Kidney epithelial cell (primary cell): ENCODE measurements at regions not wholly inside any gene's neighbourhood (a gene's known extent, or its start where the extent isn't known, plus 50 kb on each side); places are given as distances from the start of the nearest gene placed in this dataset.
A peak's percentile ranks its signal among the peaks of the same experiment; 100 is the strongest.

Source experiments
- DNase-seq: peaks from one replicate; pipeline ENCODE4 v3.0.0-alpha.2; 2010; ENCODE audit warnings: low read depth
- H3K27me3 ChIP-seq: 2 replicates; pipeline ENCODE4 v1.6.0; 2011; ENCODE audit warnings: low read length; ENCODE audit not compliant: control insufficient read depth, insufficient read depth
- H3K36me3 ChIP-seq: 2 replicates; pipeline ENCODE4 v1.5.1; 2011; ENCODE audit warnings: low read length; ENCODE audit not compliant: control insufficient read depth, insufficient read depth
- H3K4me3 ChIP-seq: 2 replicates; pipeline ENCODE4 v1.5.1; 2011; ENCODE audit warnings: low read depth, mild to moderate bottlenecking, control low read depth, low read length
- TF ChIP-seq, protein P1 (sequence below): IDR thresholded peaks from 2 replicates; pipeline ENCODE4 v1.5.1; 2011; ENCODE audit warnings: mild to moderate bottlenecking, moderate library complexity, low read length, control low read depth, inconsistent platforms; ENCODE audit not compliant: insufficient read depth, poor library complexity, severe bottlenecking

- Histone ChIP-seq H3K4me3 (no peak overlapping the region), H3K27me3 (no peaks in the 10 kb centered on the region), H3K36me3 (no peaks in the 10 kb centered on the region)
- DNase-seq = peak; percentile 9
- TF ChIP-seq, protein P1, sequence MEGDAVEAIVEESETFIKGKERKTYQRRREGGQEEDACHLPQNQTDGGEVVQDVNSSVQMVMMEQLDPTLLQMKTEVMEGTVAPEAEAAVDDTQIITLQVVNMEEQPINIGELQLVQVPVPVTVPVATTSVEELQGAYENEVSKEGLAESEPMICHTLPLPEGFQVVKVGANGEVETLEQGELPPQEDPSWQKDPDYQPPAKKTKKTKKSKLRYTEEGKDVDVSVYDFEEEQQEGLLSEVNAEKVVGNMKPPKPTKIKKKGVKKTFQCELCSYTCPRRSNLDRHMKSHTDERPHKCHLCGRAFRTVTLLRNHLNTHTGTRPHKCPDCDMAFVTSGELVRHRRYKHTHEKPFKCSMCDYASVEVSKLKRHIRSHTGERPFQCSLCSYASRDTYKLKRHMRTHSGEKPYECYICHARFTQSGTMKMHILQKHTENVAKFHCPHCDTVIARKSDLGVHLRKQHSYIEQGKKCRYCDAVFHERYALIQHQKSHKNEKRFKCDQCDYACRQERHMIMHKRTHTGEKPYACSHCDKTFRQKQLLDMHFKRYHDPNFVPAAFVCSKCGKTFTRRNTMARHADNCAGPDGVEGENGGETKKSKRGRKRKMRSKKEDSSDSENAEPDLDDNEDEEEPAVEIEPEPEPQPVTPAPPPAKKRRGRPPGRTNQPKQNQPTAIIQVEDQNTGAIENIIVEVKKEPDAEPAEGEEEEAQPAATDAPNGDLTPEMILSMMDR = no peak
Measured at GRCh38 chr1:19013826-19014548, 57.5 kb upstream of the IFFO2 start.

DNA sequence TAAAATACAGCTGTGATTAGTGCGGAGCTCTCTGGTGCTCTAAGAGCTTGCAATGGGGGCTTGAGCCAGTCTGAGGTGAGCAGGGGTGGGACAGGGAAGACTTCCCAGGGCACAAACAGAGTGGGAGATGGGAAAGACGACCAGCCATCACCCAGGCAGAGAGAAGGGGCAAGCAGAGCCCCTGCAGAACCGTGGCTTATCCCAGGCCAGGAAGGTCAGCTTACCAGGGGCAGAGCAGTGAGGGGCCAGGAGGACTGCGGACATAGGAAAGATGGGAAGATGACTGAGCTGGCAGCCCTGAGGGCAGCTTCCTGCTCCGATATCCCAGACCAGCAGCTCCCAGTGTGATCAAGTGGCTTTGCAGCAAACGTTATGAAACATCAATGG is 55.4 kb upstream of the IFFO2 start:
- TF ChIP-seq, protein P1 = no peak
- Histone ChIP-seq H3K27me3 (no peaks in the 10 kb centered on the region), H3K36me3 (no peaks in the 10 kb centered on the region), H3K4me3 (no peak overlapping the region)
- no peak for DNase-seq

DNA sequence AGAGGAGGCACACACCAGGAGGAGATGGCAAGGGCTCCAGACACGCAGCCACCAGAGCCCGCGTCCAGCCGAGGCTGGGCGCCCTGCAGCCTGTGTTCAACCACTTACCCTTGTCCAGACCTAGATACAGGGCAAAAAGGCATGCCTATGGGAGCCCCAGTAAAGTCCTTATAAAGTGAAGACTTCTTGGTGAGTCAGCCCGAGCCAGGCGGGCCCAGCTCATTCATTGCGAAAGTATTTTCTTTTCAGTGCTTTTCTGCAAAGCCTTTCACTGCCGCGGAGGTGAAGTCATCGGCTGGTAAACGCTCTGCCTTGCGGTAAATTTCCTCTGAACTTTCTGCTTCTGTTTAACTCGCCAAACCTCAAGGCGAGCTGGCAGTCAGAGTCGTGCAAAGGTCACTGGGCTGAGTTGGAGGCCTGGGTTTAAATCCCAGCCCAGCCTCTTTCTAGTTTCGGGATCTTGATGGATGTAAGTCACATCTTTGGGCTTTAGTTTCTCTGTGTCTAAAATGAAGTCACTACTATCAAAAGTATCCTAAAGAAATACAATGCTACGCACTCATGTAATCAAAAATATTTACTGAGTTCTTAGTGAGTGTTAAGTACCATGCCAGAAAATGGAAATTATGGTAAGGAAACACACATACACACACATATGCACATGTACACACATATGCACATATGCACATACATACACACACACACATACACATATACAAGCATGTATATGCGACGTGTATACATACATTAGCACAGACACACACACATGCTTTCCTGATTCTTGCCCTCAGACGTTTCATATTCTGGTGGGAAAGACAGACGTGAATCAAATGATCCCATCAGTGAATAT is 54.7 kb upstream of the IFFO2 start:
- no peak overlapping the region for H3K4me3 ChIP-seq

DNA sequence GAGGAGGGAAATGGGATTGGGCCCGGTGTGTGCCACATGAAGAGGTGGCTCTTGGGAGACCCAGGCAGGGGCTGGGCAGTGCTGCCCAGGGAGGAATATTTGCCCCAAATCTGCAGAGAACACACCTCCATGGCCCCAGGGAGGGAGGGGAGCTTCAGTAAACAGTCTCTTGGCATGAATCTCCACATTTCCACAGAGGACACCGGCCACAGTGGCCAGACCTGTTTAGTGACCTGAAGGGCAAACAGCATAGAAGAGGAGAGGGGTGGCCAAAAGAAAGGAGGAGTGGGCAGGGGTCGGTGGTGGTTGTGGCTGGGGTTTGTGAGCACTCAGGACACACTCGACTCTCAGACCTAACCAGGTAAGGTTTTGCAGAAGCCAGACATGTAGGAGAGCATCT is 54.0 kb upstream of the IFFO2 start:
- TF ChIP-seq, protein P1 = no peak
- DNase-seq = no peak
- Histone ChIP-seq H3K27me3 (no peaks in the 10 kb centered on the region), H3K36me3 (no peaks in the 10 kb centered on the region), H3K4me3 (no peak overlapping the region)

More for the DNA sequence above, 54.7 kb upstream of the IFFO2 start:
- peak; percentile 97 for DNase-seq
- Histone ChIP-seq H3K36me3 (no peaks in the 10 kb centered on the region), H3K27me3 (no peaks in the 10 kb centered on the region)
- TF ChIP-seq, protein P1 = no peak

DNA sequence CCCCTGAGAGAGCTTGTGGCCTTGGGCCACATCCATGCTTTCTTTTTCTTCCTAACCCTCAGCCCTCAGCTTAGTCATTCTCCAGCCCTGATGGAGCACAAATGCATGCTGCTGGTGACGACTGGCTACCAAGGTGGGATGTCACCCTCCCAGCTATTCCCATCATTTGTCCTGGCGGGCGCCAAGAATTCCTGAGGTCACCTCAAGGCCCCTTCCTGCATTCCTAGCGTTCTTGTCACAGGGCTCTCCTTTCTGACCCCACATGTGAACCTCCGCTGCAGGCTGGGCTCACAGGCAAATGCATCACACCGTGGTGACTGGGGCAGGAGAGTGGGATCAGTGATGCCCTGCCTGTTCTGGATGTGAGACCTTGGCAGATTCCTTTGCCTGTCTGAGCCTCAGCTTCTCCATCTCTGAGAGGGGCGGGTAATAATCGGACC is 53.4 kb upstream of the IFFO2 start:
- Histone ChIP-seq H3K36me3 (no peaks in the 10 kb centered on the region), H3K27me3 (no peaks in the 10 kb centered on the region), H3K4me3 (no peak overlapping the region)
- DNase-seq = peak; percentile 92
- TF ChIP-seq, protein P1 = no peak
